ENCODE measurements at regions not wholly inside any gene's neighbourhood (a gene's known extent, or its start where the extent isn't known, plus 50 kb on each side); places are given as distances from the start of the nearest gene placed in this dataset.
"Not testable (repeated sequence)": the region's sequence is repeated elsewhere in the genome, so short reads cannot be mapped to it uniquely, and the experiment has no call there.

DNA sequence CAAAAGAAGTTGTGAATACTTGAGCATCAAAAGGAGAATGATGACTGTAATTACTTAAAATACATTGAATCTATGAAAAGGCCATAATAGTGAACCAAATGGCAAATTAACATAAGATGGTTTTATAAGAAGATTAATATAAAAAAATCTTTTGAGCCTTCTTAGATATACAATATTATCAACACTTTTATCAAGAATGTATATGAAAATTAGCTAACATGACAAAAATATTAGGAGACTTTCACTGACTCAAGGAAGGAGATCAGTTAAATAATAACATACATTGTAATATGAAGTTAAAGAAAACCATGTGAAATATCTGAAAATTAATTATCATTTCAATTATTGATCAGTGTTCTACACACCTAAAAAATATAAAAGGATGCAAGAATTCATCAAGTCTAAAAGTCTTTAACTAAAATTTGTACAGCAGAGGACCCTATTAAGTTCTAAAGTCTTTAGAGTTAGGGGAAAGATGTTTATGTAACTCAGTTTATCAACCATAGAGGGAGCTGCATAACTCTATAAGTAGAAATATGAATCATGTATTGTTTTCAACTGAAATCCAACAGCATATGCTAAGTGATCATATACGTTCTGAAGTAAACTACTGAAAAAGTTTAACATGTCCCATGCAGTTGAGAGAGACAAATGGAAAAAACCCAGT, 756.1 kb upstream of the MIR17HG start:
- DNase-seq = no peak

- no peak for DNase-seq
These were observed 755.6 kb upstream of the MIR17HG start for GRCh38 chr13:90591927-90592268.

GRCh38 chr13:90592943-90593342, 754.5 kb upstream of the MIR17HG start:
- no peak for DNase-seq

GRCh38 chr13:90594681-90595080, 752.8 kb upstream of the MIR17HG start:
- peak; percentile 70 for DNase-seq

DNA sequence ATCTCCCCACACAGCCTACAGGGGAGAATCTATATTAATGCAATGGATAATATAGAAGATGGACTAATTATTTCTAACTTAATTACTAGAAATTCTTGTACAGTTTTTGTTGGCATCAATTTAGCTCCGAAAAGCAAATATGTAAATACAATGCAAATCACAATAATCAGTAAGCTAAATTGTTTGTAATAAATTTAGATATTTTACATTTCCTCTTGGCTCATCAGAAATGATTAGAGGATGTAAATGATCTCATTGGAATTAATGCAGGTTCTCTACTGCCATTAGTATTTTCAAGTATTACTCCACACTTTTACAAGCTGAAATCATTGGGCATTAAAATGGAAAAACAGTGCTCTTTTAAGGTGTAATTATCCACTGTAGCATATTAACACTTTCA, 741.8 kb upstream of the MIR17HG start:
- DNase-seq = no peak

GRCh38 chr13:90606921-90607320, 740.6 kb upstream of the MIR17HG start:
- not testable (repeated sequence) for DNase-seq

DNA sequence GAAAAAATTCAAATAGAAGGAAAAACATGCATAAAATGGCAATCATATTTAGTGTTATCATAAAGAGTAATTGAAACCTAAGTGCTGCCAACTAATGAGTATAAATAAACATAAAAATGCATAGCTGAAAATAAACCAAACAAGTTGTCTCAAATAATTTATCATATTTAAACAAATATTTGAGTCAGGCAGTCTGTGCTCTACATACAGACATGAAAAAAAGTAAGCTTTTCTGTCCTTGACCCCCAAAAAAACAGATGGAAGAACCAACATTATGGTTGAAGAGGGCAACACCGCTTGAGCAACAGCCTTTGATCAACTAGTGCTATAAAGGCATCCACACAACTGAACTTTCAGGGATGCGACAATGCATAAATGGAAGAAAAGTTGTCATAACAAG, 735.1 kb upstream of the MIR17HG start:
- DNase-seq = no peak

DNA sequence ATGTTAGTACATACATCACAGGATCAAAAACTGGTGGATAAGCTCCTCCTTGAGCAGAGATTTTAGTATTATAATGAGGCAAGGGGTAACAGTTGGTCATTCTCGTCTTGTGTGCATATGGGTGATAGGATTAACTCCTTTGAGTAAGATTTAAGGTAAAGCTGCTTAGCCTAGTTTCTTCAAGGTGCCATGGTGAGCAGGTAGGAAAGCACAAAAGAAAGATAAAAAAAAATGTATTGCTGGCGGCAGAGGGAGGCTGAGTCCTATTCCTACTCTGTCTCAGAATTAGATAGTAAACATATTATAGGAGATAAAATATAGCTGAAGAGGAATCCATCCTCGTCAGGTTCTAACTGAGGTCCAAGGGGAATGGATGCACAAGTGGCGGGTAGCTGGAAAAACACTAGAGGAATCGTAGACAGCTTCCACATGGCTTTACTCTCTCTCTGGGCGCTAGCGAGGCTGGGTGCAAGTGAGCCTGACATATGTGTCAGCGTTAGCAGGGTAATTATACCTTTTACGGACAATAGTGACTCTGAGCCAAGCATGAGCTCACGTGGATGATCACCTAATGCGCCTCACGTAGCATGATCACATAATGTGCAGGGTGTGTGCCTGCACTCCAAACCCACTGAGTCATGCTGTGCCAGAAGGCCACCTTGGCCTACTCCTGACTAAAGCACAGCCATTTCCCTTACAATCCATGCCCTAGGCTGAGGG, 734.3 kb upstream of the MIR17HG start:
- DNase-seq = no peak

DNA sequence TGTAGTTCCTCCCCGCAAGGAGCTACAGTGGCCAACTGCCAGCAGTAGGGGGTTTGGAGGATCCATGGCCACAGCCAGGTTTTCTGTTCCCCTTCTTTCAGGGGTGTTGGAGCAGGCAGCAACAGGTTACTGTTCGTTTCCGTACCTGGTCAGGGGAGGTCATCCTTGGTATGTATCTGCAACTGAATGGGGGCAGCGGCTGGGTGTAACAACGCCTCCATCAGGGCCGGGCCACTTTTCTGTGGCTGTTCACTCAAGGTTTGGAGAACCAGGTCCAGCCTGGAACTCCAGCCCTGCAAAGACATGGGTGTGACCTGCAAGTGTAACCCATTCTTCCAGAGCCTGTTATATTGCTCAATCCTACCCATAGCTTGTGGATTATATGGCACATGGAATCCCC, 732.3 kb upstream of the MIR17HG start:
- no peak for DNase-seq

- no peak for DNase-seq
These were observed 731.7 kb upstream of the MIR17HG start for GRCh38 chr13:90615767-90616166.

DNA sequence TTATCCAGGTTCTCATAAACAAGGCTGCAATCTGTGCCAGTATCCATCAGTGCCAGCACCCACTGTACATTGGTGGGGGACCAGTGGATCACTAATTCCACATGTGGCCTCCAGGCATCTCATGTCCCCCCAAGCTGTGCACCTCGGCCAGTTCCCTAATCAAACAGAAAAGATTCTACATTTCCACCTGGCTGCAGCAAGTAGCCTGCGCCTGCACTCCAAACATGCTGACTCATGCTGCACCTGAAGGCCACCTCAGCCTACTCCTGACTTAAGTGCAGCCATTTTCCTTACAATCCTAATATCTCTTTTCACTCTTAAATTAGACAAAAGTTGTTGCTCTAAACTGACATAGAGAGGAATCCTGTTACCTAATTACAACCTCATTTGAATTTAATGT, 729.4 kb upstream of the MIR17HG start:
- no peak for DNase-seq

DNA sequence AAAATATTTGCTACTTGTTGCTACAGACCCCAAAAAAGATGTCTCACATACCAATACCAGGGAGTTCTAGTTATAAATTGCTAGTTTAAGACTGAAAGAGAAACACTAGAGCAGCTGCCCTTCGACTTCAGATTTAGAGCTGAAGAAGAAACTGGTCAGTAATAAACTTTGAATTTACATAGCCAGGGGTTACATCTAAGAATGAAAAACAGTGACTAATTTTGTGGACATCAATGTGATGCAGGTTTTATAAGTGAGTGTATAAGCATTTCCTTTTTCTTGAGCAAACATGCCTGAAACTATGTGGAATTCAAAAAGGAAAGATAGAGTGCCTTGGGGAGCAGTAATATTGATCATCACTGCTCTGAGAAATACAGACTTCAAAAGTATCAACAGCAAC, 724.9 kb upstream of the MIR17HG start:
- no peak for DNase-seq

DNA sequence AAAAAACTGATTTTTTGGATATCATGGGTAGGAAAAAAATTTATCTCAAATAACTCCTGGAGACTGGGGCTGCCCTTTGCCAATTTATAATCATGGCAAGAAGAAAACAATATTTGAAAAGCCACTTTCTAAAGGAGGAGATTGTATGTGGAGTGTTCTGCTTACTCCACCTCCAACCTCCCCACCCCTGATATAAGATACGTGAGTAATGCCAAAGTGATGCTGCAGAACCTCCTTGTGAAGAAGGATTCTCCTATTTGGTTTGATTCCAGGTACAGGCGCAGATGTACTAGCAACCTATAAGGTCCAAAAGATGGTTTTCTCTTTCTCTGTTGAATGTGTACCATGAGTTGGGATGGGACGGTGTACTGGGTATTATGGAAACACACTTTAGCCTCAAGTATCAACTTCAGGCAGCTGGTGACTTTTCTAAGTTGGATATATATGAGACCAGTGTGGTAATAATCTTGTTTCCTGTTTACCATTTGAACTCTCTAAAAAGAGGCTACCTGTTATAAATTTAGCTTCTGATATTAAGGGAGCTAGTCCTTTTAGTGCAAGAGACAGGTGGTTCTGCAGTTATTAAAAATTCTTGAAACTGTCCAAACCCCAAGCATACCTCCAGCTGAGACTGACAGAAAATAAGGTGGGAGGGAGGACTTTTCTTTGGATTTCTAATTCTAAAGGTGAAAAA, 724.0 kb upstream of the MIR17HG start:
- no peak for DNase-seq

- DNase-seq = no peak
These were observed 719.7 kb upstream of the MIR17HG start for GRCh38 chr13:90627813-90628212.

GRCh38 chr13:90628471-90628870, 719.0 kb upstream of the MIR17HG start:
- DNase-seq = no peak

- DNase-seq = no peak
These were observed 716.8 kb upstream of the MIR17HG start for GRCh38 chr13:90630716-90631115.

DNA sequence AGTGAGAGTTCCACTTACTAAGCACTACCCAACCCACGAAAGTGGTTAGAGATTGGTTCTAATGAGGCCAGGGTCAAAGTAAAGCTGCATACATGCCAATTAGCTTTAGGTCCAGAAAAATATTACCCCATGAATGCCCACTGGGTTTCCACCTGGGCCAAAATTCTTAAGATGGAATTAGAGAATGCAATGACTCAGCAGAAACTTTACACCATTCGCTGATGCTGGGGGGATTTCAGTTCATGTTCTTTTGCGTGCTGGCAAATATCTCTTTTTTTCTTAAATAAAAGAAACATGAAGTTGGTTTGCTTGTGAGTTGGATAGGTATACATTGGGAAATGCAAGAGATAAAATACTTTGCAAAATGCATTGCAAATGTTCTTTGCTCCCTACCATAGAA, 715.3 kb upstream of the MIR17HG start:
- DNase-seq = no peak

GRCh38 chr13:90633849-90634248, 713.6 kb upstream of the MIR17HG start:
- DNase-seq = no peak

- DNase-seq = peak; percentile 63
These were observed 706.5 kb upstream of the MIR17HG start for GRCh38 chr13:90640976-90641375.

GRCh38 chr13:90641884-90642283, 705.6 kb upstream of the MIR17HG start:
- DNase-seq = no peak

- DNase-seq = no peak
These were observed 701.9 kb upstream of the MIR17HG start for GRCh38 chr13:90645582-90645981.

GRCh38 chr13:90648497-90648896, 699.0 kb upstream of the MIR17HG start:
- DNase-seq = no peak

DNA sequence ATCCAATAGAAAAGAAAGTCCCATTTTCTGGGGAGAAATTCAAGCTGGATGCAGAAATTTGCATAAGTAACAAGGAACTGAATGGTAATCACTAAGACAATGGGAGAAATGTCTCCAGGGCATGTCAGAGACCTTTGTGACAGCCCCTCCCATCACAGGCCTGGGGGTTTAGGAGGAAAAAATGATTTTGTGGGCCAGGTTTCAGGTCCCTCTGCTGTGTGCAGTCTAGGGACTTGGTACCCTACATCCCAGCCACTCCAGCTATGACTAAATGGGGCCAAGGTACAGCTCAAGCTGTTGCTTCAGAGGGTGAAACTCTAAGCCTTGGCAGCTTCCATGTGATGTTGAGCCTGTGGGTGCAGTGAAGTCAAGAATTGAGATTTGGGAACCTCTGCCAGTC, 695.5 kb upstream of the MIR17HG start:
- DNase-seq = no peak

DNA sequence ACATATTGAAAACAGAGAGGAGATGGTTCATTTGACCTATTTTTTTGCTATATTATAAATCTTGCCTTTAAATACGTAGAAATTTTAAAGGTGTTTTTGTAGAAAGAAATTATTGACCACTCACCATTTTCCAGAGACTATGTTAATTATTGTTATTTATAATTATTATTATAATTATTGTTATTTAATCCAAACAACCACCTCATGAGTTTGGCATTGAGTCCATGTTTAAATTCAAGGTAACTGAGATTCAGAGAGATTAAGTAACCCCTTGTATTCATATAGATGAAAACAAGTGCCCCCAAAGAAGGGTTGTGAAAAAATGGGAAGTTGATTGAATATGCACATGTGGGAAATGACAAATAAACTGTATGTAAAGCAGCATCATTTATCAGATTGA, 692.5 kb upstream of the MIR17HG start:
- no peak for DNase-seq
